Stimulated activated CD4-positive, alpha-beta T cell treated with anti-CD3 and anti-CD28 coated beads, Interleukin-12 subunit alpha, Interleukin-12 subunit beta, amount 100 ng/mL, for 24 hours (primary cell): ENCODE measurements at regions not wholly inside any gene's neighbourhood (a gene's known extent, or its start where the extent isn't known, plus 50 kb on each side); places are given as distances from the start of the nearest gene placed in this dataset.
A peak's percentile ranks its signal among the peaks of the same experiment; 100 is the strongest.
"Not testable (repeated sequence)": the region's sequence is repeated elsewhere in the genome, so short reads cannot be mapped to it uniquely, and the experiment has no call there.

Source experiments
- DNase-seq, 2 experiments: peaks; one replicate each; pipeline ENCODE4 v3.0.0-alpha.2; 2020; ENCODE audit warnings: low read depth in 2 of 2

GRCh38 chr6:141580131-141580530 lies 552.6 kb upstream of the GJE1 start:
- DNase-seq, result no peak

- no peak for DNase-seq
Measured at GRCh38 chr6:141576751-141577150, 556.0 kb upstream of the GJE1 start.

- peak; percentile 8 to 29 for DNase-seq
Measured at GRCh38 chr6:141562851-141563763, 569.6 kb upstream of the GJE1 start.

- DNase-seq, result peak in 1 of 2 experiments; percentile 0
Measured at GRCh38 chr6:141562186-141562811, 570.4 kb upstream of the GJE1 start.

- DNase-seq, result no peak
Measured at GRCh38 chr6:141561154-141561553, 571.6 kb upstream of the GJE1 start.

- DNase-seq, result no peak
Measured at GRCh38 chr6:141552463-141552862, 580.3 kb upstream of the GJE1 start.

GRCh38 chr6:141552031-141552430 lies 580.7 kb upstream of the GJE1 start:
- DNase-seq, result no peak

- no peak for DNase-seq
Measured at GRCh38 chr6:141551318-141551717, 581.4 kb upstream of the GJE1 start.

- no peak for DNase-seq
Measured at GRCh38 chr6:141550471-141550870, 582.3 kb upstream of the GJE1 start.

- DNase-seq, result no peak
Measured at GRCh38 chr6:141548966-141549365, 583.8 kb upstream of the GJE1 start.

GRCh38 chr6:141541581-141542324 lies 591.0 kb upstream of the GJE1 start:
- no peak for DNase-seq

GRCh38 chr6:141540207-141540606 lies 592.5 kb upstream of the GJE1 start:
- no peak for DNase-seq

- DNase-seq, result no peak
Measured at GRCh38 chr6:141539617-141540016, 593.1 kb upstream of the GJE1 start.

- no peak for DNase-seq
Measured at GRCh38 chr6:141532211-141532610, 600.5 kb upstream of the GJE1 start.

- DNase-seq, result no peak
Measured at GRCh38 chr6:141531040-141531439, 601.7 kb upstream of the GJE1 start.

GRCh38 chr6:141528596-141528995 lies 604.1 kb upstream of the GJE1 start:
- no peak for DNase-seq

GRCh38 chr6:141526985-141527384 lies 605.7 kb upstream of the GJE1 start:
- no peak for DNase-seq

GRCh38 chr6:141521440-141521839 lies 611.3 kb upstream of the GJE1 start:
- no peak for DNase-seq

GRCh38 chr6:141513830-141514229 lies 618.9 kb upstream of the GJE1 start:
- no peak for DNase-seq

- no peak for DNase-seq
Measured at GRCh38 chr6:141510803-141511202, 621.9 kb upstream of the GJE1 start.

- not testable (repeated sequence) for DNase-seq
Measured at GRCh38 chr6:141506062-141506461, 626.7 kb upstream of the GJE1 start.

GRCh38 chr6:141504318-141504717 lies 628.4 kb upstream of the GJE1 start:
- not testable (repeated sequence) for DNase-seq
